Sigmoid colon (tissue), 4 donors: ENCODE measurements at regions not wholly inside any gene's neighbourhood (a gene's known extent, or its start where the extent isn't known, plus 50 kb on each side); places are given as distances from the start of the nearest gene placed in this dataset.

ENCODE experiments used
- CTCF ChIP-seq, 4 experiments: fragments of 450-650 bp in 3 of 4; fragments of 200-600 bp in 1 of 4; IDR thresholded peaks; one replicate each; pipeline ENCODE4 v1.5.1; 2016 to 2019; ENCODE audit warnings: antibody characterized with exemption in 4 of 4, mild to moderate bottlenecking in 3 of 4, moderate library complexity in 2 of 4
- EP300 ChIP-seq, 4 donors: sonication (generic); formaldehyde crosslinking; IDR thresholded peaks; one replicate each; pipeline ENCODE4 v1.6.1; 2017; ENCODE audit warnings: antibody characterized with exemption in 4 of 4
- POLR2A ChIP-seq, 2 donors: fragments of 450-650 bp; IDR thresholded peaks; one replicate each; pipeline ENCODE4 v1.6.1; 2016; ENCODE audit warnings: antibody characterized with exemption in 2 of 2, mild to moderate bottlenecking in 2 of 2, moderate library complexity in 2 of 2
- POLR2AphosphoS5 ChIP-seq, 4 donors: sonication (generic); formaldehyde crosslinking; IDR thresholded peaks; one replicate each; pipeline ENCODE4 v1.6.1; 2017; ENCODE audit warnings: antibody characterized with exemption in 4 of 4

- no peak for TF ChIP-seq CTCF (IDR thresholded peaks at IDR 0.05)
- no peak for TF ChIP-seq POLR2A (IDR thresholded peaks at IDR 0.05)
- TF ChIP-seq EP300 (IDR thresholded peaks at IDR 0.05) = no peak
- no peak for TF ChIP-seq POLR2AphosphoS5 (IDR thresholded peaks at IDR 0.05)
These were observed 730.1 kb downstream of the IGSF11 start for GRCh38 chr3:118304557-118304956.
